ENCODE measurements at regions not wholly inside any gene's neighbourhood (a gene's known extent, or its start where the extent isn't known, plus 50 kb on each side); places are given as distances from the start of the nearest gene placed in this dataset.

DNA sequence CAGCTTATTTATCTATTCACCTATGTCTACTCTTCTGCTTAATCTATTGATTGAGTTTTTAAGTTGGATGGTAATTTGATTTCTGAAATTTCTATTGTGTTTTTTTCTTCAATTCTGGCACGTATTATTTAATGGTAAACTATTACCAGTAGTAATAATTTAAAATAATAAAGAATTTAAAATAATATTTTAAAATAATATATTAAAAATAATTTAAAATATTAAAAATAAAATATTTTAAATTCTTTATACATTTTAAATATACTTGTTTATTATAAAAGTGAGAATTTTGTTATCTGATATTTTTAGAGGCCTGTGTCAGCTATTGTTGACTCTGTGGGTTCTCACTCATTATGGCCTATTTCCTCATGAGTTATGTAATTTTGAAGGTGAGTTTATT, 100.7 kb upstream of the SPATA16 start:
- DNase-seq (ENCODE audit: extremely low spot score): no peak
- TF ChIP-seq, protein P1, sequence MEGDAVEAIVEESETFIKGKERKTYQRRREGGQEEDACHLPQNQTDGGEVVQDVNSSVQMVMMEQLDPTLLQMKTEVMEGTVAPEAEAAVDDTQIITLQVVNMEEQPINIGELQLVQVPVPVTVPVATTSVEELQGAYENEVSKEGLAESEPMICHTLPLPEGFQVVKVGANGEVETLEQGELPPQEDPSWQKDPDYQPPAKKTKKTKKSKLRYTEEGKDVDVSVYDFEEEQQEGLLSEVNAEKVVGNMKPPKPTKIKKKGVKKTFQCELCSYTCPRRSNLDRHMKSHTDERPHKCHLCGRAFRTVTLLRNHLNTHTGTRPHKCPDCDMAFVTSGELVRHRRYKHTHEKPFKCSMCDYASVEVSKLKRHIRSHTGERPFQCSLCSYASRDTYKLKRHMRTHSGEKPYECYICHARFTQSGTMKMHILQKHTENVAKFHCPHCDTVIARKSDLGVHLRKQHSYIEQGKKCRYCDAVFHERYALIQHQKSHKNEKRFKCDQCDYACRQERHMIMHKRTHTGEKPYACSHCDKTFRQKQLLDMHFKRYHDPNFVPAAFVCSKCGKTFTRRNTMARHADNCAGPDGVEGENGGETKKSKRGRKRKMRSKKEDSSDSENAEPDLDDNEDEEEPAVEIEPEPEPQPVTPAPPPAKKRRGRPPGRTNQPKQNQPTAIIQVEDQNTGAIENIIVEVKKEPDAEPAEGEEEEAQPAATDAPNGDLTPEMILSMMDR (IDR thresholded peaks at IDR 0.05; ENCODE audit: control extremely low read depth, extremely low read depth, low read depth, missing control alignments): no peak
- POLR2A ChIA-PET: no interaction called here
- CTCF ChIA-PET: no interaction called here

DNA sequence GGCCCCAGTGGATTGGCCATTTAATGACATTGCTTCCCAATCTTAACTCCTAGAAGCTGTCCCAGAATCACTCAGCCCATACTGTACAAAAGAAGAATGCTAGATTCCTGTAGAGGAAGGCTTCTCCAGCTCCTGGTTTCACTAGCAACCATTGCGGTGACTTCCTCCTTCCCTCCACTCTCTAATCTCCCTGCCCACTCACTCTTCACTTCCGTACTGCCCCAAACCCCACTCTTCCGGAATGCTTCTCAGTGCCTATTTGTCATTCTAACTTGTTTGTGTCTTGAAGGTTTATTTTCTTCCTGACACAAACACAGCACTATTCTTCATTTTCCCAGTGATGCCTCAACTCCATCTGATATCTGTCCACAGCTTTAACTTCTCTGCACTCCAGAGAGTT, 97.1 kb upstream of the SPATA16 start:
- ChIA-PET POLR2A (no interaction called here), CTCF (no interaction called here)
- TF ChIP-seq, protein P1 (IDR thresholded peaks at IDR 0.05; ENCODE audit: control extremely low read depth, extremely low read depth, low read depth, missing control alignments): no peak
- no peak for DNase-seq (ENCODE audit: extremely low spot score)

DNA sequence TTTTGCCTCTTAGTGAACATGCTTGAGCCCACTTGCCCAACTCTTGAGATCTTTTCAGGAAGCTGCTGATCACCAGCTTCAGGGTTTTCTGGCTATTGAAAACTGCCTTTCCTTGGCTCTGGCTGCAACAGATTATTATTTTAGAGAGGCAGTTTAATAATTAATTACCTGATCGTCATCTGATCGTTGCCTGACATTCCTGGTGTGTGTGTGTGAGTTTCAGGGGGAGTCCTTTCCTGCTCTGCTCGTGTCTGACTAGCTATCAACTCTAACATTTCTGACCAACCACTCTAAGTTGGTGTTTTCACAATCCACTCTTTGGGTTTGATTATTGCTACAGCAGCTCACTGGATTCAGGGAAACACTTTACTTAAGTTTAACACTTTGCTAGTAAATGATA, 84.3 kb upstream of the SPATA16 start:
- ChIA-PET CTCF (no interaction called here), POLR2A (no interaction called here)
- no peak for DNase-seq (ENCODE audit: extremely low spot score)
- TF ChIP-seq, protein P1 (IDR thresholded peaks at IDR 0.05; ENCODE audit: control extremely low read depth, extremely low read depth, low read depth, missing control alignments): no peak

DNA sequence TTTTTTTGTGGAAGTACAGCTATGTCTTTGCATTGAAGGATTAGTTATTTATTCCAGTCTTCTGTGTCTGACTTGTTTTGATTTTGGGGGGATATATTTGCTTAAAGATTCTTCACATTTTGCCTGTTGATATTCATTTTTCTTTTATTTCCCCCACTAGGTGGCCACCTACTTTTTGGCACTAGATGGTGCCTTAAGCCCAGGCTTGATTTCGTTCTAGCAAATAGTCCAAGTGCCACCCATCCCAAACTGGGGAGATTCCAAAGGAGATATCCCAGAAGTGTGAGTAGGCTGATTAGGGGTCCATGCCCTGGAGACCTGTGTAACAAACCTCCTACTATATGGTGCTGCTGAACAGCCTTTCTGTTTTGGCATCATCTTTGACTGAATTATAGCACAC, 80.0 kb upstream of the SPATA16 start:
- POLR2A ChIA-PET: no interaction called here
- TF ChIP-seq, protein P1 (IDR thresholded peaks at IDR 0.05; ENCODE audit: control extremely low read depth, extremely low read depth, low read depth, missing control alignments): peak; percentile 29
- no peak for DNase-seq (ENCODE audit: extremely low spot score)
- CTCF ChIA-PET: no interaction called here

DNA sequence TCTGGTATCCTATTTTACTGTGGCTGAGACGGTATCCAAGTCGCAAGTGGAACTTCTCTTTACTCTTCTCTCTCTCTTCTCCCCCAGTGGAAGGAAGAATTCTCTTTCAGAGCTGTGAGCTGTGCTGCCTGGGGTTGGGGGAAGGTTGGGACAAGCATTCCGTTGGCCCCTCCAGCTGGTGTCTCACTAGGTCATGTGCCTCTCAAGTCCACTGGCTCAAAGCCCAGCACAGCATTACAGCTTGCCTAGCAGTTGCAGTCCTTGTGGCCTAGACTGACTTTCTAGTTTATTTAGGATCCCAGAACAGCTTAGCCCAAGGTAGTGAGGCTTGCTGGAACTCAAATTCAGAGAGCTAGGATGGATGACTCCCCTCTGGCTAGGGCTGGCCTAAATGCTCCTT, 76.1 kb upstream of the SPATA16 start:
- POLR2A ChIA-PET: no interaction called here
- TF ChIP-seq, protein P1 (IDR thresholded peaks at IDR 0.05; ENCODE audit: control extremely low read depth, extremely low read depth, low read depth, missing control alignments): no peak
- no peak for DNase-seq (ENCODE audit: extremely low spot score)
- CTCF ChIA-PET: no interaction called here

DNA sequence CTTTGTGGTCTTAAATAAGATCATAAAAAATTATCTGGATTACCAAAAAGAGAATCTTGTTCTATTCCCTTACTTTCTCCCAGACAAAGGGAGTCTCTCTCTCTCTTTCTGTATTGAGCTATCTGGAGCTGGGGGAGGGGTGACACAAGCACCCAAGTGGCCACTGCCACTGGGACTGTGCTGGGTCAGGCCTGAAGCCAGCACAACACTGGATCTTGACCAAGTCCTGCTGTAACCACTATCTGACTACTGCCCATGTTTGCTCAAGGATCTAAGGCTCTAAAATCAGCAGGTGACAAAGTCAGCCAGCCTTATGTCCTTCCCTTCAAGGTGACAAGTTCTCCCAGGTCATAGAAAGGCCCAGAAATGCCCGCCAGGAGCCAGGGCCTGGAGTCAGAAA, 75.0 kb upstream of the SPATA16 start:
- ChIA-PET CTCF (no interaction called here), POLR2A (no interaction called here)
- no peak for DNase-seq (ENCODE audit: extremely low spot score)
- TF ChIP-seq, protein P1 (IDR thresholded peaks at IDR 0.05; ENCODE audit: control extremely low read depth, extremely low read depth, low read depth, missing control alignments): no peak

DNA sequence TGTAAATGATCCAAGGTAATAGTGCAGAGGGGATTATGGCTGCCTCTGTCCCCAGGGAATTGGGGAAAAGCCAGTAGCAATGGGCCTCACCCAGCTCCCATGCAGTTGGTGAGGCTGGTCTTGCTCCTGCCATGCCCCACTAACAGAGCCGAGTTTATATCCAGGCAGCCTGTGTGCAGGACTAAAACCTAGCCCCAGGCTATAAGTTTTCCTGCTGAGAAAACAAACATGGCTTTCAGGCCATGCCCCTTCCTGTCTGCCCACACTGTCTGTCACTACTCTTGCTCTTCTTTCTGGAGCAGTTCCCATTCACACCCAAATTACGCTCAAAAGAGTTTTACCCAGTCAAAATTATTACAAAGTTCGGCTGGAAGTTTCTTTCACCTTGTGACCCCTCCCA, 73.5 kb upstream of the SPATA16 start:
- DNase-seq (ENCODE audit: extremely low spot score): no peak
- TF ChIP-seq, protein P1 (IDR thresholded peaks at IDR 0.05; ENCODE audit: control extremely low read depth, extremely low read depth, low read depth, missing control alignments): no peak
- ChIA-PET POLR2A (no interaction called here), CTCF (no interaction called here)
